ENCODE measurements at regions not wholly inside any gene's neighbourhood (a gene's known extent, or its start where the extent isn't known, plus 50 kb on each side); places are given as distances from the start of the nearest gene placed in this dataset.
"Not testable (repeated sequence)": the region's sequence is repeated elsewhere in the genome, so short reads cannot be mapped to it uniquely, and the experiment has no call there.

- not testable (repeated sequence) for H3K27ac ChIP-seq; H3K36me3 ChIP-seq; DNase-seq; H3K27me3 ChIP-seq (ENCODE audit: insufficient read depth, low read depth, severe bottlenecking); H3K4me3 ChIP-seq (ENCODE audit: low read depth, low read length); H3K9me3 ChIP-seq (ENCODE audit: severe bottlenecking)
Measured at GRCh38 chr11:100409267-100409666, 277.8 kb upstream of the ARHGAP42 start.

GRCh38 chr11:100419518-100419917 is 267.6 kb upstream of the ARHGAP42 start:
- Histone ChIP-seq H3K4me3 (ENCODE audit: low read depth, low read length) (no peak overlapping the region), H3K36me3 (no peaks in the 10 kb centered on the region), H3K27me3 (ENCODE audit: insufficient read depth, low read depth, severe bottlenecking) (peaks cover 4% of the 10 kb centered on the region), H3K27ac (no peak overlapping the region), H3K9me3 (ENCODE audit: severe bottlenecking) (peaks cover 7% of the 10 kb centered on the region)
- TF ChIP-seq CTCF (IDR thresholded peaks at IDR 0.05; ENCODE audit: low read depth, low read length), result no peak
- DNase-seq, result no peak

- no peak for DNase-seq
- Histone ChIP-seq H3K27me3 (ENCODE audit: insufficient read depth, low read depth, severe bottlenecking) (no peaks in the 10 kb centered on the region), H3K4me3 (ENCODE audit: low read depth, low read length) (no peak overlapping the region), H3K36me3 (no peaks in the 10 kb centered on the region), H3K9me3 (ENCODE audit: severe bottlenecking) (no peaks in the 10 kb centered on the region), H3K27ac (no peak overlapping the region)
- no peak for TF ChIP-seq CTCF (IDR thresholded peaks at IDR 0.05; ENCODE audit: low read depth, low read length)
Measured at GRCh38 chr11:100434821-100435641, 252.1 kb upstream of the ARHGAP42 start.

GRCh38 chr11:100438376-100438775 is 248.7 kb upstream of the ARHGAP42 start:
- Histone ChIP-seq H3K27ac (no peak overlapping the region), H3K27me3 (ENCODE audit: insufficient read depth, low read depth, severe bottlenecking) (no peaks in the 10 kb centered on the region), H3K36me3 (no peaks in the 10 kb centered on the region), H3K9me3 (ENCODE audit: severe bottlenecking) (no peaks in the 10 kb centered on the region), H3K4me3 (ENCODE audit: low read depth, low read length) (no peak overlapping the region)
- TF ChIP-seq CTCF (IDR thresholded peaks at IDR 0.05; ENCODE audit: low read depth, low read length), result no peak
- DNase-seq, result no peak

- H3K9me3 ChIP-seq (ENCODE audit: severe bottlenecking), result no peaks in the 10 kb centered on the region
- no peaks in the 10 kb centered on the region for H3K27me3 ChIP-seq (ENCODE audit: insufficient read depth, low read depth, severe bottlenecking)
- H3K27ac ChIP-seq, result no peak overlapping the region
- TF ChIP-seq CTCF (IDR thresholded peaks at IDR 0.05; ENCODE audit: low read depth, low read length), result no peak
- no peak overlapping the region for H3K4me3 ChIP-seq (ENCODE audit: low read depth, low read length)
- H3K36me3 ChIP-seq, result no peaks in the 10 kb centered on the region
- DNase-seq, result no peak
Measured at GRCh38 chr11:100441086-100441485, 246.0 kb upstream of the ARHGAP42 start.

- Histone ChIP-seq H3K9me3 (ENCODE audit: severe bottlenecking) (no peaks in the 10 kb centered on the region), H3K4me3 (ENCODE audit: low read depth, low read length) (no peak overlapping the region), H3K27me3 (ENCODE audit: insufficient read depth, low read depth, severe bottlenecking) (no peaks in the 10 kb centered on the region), H3K36me3 (no peaks in the 10 kb centered on the region), H3K27ac (no peak overlapping the region)
- no peak for TF ChIP-seq CTCF (IDR thresholded peaks at IDR 0.05; ENCODE audit: low read depth, low read length)
- no peak for DNase-seq
Measured at GRCh38 chr11:100442017-100442416, 245.1 kb upstream of the ARHGAP42 start.

All from WERI-Rb-1 (cell line).